ENCODE measurements at regions not wholly inside any gene's neighbourhood (a gene's known extent, or its start where the extent isn't known, plus 50 kb on each side); places are given as distances from the start of the nearest gene placed in this dataset.

DNA sequence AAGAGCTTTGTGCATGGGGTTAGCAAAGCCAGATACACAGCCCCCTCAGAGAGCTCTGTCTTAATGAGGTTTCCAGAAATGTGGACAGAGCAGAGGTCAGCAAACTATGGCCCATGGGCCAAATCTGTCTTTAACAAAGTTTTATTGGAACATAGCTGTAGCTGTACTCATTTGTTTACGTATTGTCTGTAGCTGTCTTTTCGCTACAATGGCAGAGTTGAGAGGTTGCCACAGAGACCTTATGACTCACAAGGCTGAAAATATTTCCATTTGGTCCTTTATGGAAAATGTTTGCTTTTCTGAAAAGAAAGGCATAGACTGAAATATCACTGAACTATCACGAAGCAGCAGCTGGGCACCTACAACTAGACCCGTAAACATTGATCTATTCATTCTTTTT, 841.8 kb downstream of the SLC4A3 start:
- no peak for DNase-seq (ENCODE audit: low spot score)
- no peak overlapping the region for H3K4me2 ChIP-seq (ENCODE audit: insufficient read depth, low read length, poor library complexity, severe bottlenecking)
- WGBS, 2 donors (ENCODE audit: extremely low coverage in 2 of 2, insufficient read length in 2 of 2, insufficient replicate concordance in 1 of 2) = no CpG with 5 or more reads among the region's 4 CpGs

DNA sequence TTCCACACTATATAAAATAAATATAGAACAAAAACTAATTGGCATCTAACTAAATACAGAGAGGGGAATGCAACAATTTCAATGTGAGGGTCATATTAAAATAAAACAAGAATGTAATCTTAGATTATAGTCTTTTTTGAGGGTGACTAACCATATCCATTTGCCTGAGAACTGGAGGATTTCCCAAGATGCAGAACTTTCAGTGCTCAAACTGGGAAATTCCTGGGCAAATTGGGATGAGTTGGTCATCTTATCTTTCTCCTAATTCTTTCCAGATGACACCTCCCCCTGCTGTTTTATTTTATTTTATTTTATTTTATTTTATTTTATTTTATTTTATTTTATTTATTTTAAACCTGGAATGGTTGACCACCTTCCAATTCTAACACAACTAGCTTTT, 846.2 kb downstream of the SLC4A3 start:
- no peak overlapping the region for H2BK120ac ChIP-seq (ENCODE audit: low read depth, low read length)
- H3K18ac ChIP-seq (ENCODE audit: low read length) = no peak overlapping the region
- H3K4ac ChIP-seq (ENCODE audit: low read length) = no peak overlapping the region
- H3K4me3 ChIP-seq (ENCODE audit: low read length in 2 of 2) = no peak overlapping the region
- no peak overlapping the region for H2AFZ ChIP-seq (ENCODE audit: low read length)
- H2BK5ac ChIP-seq (ENCODE audit: low read length) = no peak overlapping the region
- H3K36me3 ChIP-seq (replicated peaks in 1 of 2; ENCODE audit: control insufficient read depth in 2 of 2, insufficient read depth in 2 of 2, low read length in 2 of 2) = no peaks in the 10 kb centered on the region
- H4K91ac ChIP-seq (ENCODE audit: low read depth, low read length, poor library complexity) = no peak overlapping the region
- no peak for DNase-seq (ENCODE audit: low spot score)
- H3K27me3 ChIP-seq (ENCODE audit: control insufficient read depth in 3 of 3, insufficient read depth in 3 of 3, low read depth in 1 of 3, low read length in 3 of 3) = no peaks in the 10 kb centered on the region
- no peak overlapping the region for H4K8ac ChIP-seq (ENCODE audit: low read depth, low read length)
- no peak overlapping the region for H2AK5ac ChIP-seq (ENCODE audit: low read depth, low read length)
- no peaks in the 10 kb centered on the region for H3K4me1 ChIP-seq (ENCODE audit: control insufficient read depth in 2 of 2, insufficient read depth in 1 of 2, low read depth in 1 of 2, low read length in 2 of 2)
- H2BK15ac ChIP-seq (ENCODE audit: low read length) = no peak overlapping the region
- no peak overlapping the region for H3K4me2 ChIP-seq (ENCODE audit: insufficient read depth, low read length, poor library complexity, severe bottlenecking)
- H3K27ac ChIP-seq (replicated peaks; ENCODE audit: low read length) = no peak overlapping the region
- no peak overlapping the region for H3K14ac ChIP-seq (ENCODE audit: low read length)
- no peaks in the 10 kb centered on the region for H3K9me3 ChIP-seq (replicated peaks in 1 of 2; ENCODE audit: control insufficient read depth in 2 of 2, insufficient read depth in 1 of 2, low read depth in 1 of 2, low read length in 2 of 2)
- no peak overlapping the region for H3K23ac ChIP-seq (ENCODE audit: low read depth, low read length, poor library complexity)
- no peak overlapping the region for H2BK12ac ChIP-seq (ENCODE audit: low read length)
- no peak overlapping the region for H3K9ac ChIP-seq (ENCODE audit: low read depth, low read length, poor library complexity)
- no peaks in the 10 kb centered on the region for H3K79me1 ChIP-seq (ENCODE audit: low read depth, low read length)

More for the DNA sequence above, 841.8 kb downstream of the SLC4A3 start:
- no peaks in the 10 kb centered on the region for H3K79me1 ChIP-seq (ENCODE audit: low read depth, low read length)
- no peak overlapping the region for H3K27ac ChIP-seq (replicated peaks; ENCODE audit: low read length)
- no peak overlapping the region for H2BK5ac ChIP-seq (ENCODE audit: low read length)
- no peaks in the 10 kb centered on the region for H3K27me3 ChIP-seq (ENCODE audit: control insufficient read depth in 3 of 3, insufficient read depth in 3 of 3, low read depth in 1 of 3, low read length in 3 of 3)
- no peak overlapping the region for H3K14ac ChIP-seq (ENCODE audit: low read length)
- no peaks in the 10 kb centered on the region for H3K9me3 ChIP-seq (replicated peaks in 1 of 2; ENCODE audit: control insufficient read depth in 2 of 2, insufficient read depth in 1 of 2, low read depth in 1 of 2, low read length in 2 of 2)
- H3K4me3 ChIP-seq (ENCODE audit: low read length in 2 of 2) = no peak overlapping the region
- H2AK5ac ChIP-seq (ENCODE audit: low read depth, low read length) = no peak overlapping the region
- no peak overlapping the region for H2BK15ac ChIP-seq (ENCODE audit: low read length)
- H3K4me1 ChIP-seq (ENCODE audit: control insufficient read depth in 2 of 2, insufficient read depth in 1 of 2, low read depth in 1 of 2, low read length in 2 of 2) = no peaks in the 10 kb centered on the region
- no peak overlapping the region for H3K18ac ChIP-seq (ENCODE audit: low read length)
- H3K4ac ChIP-seq (ENCODE audit: low read length) = no peak overlapping the region
- H3K23ac ChIP-seq (ENCODE audit: low read depth, low read length, poor library complexity) = no peak overlapping the region
- H3K9ac ChIP-seq (ENCODE audit: low read depth, low read length, poor library complexity) = no peak overlapping the region
- H3K36me3 ChIP-seq (replicated peaks in 1 of 2; ENCODE audit: control insufficient read depth in 2 of 2, insufficient read depth in 2 of 2, low read length in 2 of 2) = no peaks in the 10 kb centered on the region
- no peak overlapping the region for H2BK12ac ChIP-seq (ENCODE audit: low read length)
- H4K8ac ChIP-seq (ENCODE audit: low read depth, low read length) = no peak overlapping the region
- no peak overlapping the region for H2BK120ac ChIP-seq (ENCODE audit: low read depth, low read length)
- no peak overlapping the region for H4K91ac ChIP-seq (ENCODE audit: low read depth, low read length, poor library complexity)
- no peak overlapping the region for H2AFZ ChIP-seq (ENCODE audit: low read length)

DNA sequence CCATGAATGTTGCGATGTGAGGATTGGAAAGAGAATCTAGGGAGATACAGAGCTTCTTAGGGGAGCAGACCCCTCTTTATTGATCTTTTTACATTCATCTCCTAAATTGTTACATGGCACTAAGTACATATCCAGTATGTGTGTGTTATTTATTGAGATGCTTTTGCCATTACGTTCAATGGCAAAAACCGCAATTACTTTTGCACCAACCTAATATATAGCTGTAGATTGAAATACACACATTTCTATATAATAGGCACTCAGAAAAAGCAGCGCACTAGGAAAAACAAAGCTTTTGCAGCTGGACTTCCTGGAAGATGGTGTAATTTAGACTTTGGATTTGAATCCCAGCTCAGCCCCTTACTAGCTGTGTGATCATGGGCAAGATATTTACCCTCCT, 849.4 kb downstream of the SLC4A3 start:
- Histone ChIP-seq H2BK15ac (ENCODE audit: low read length) (no peak overlapping the region), H4K91ac (ENCODE audit: low read depth, low read length, poor library complexity) (no peak overlapping the region), H2BK5ac (ENCODE audit: low read length) (no peak overlapping the region), H3K79me1 (ENCODE audit: low read depth, low read length) (no peaks in the 10 kb centered on the region), H3K9ac (ENCODE audit: low read depth, low read length, poor library complexity) (no peak overlapping the region), H3K27me3 (ENCODE audit: control insufficient read depth in 3 of 3, insufficient read depth in 3 of 3, low read depth in 1 of 3, low read length in 3 of 3) (no peaks in the 10 kb centered on the region), H3K4me1 (ENCODE audit: control insufficient read depth in 2 of 2, insufficient read depth in 1 of 2, low read depth in 1 of 2, low read length in 2 of 2) (no peaks in the 10 kb centered on the region), H2AK5ac (ENCODE audit: low read depth, low read length) (no peak overlapping the region), H3K4ac (ENCODE audit: low read length) (no peak overlapping the region), H3K27ac (replicated peaks; ENCODE audit: low read length) (no peak overlapping the region), H3K36me3 (replicated peaks in 1 of 2; ENCODE audit: control insufficient read depth in 2 of 2, insufficient read depth in 2 of 2, low read length in 2 of 2) (no peaks in the 10 kb centered on the region), H4K8ac (ENCODE audit: low read depth, low read length) (no peak overlapping the region), H3K23ac (ENCODE audit: low read depth, low read length, poor library complexity) (no peak overlapping the region), H3K14ac (ENCODE audit: low read length) (no peak overlapping the region), H2AFZ (ENCODE audit: low read length) (no peak overlapping the region), H2BK120ac (ENCODE audit: low read depth, low read length) (no peak overlapping the region), H3K9me3 (replicated peaks in 1 of 2; ENCODE audit: control insufficient read depth in 2 of 2, insufficient read depth in 1 of 2, low read depth in 1 of 2, low read length in 2 of 2) (no peaks in the 10 kb centered on the region), H3K4me3 (ENCODE audit: low read length in 2 of 2) (no peak overlapping the region), H3K4me2 (ENCODE audit: insufficient read depth, low read length, poor library complexity, severe bottlenecking) (no peak overlapping the region), H3K18ac (ENCODE audit: low read length) (no peak overlapping the region), H2BK12ac (ENCODE audit: low read length) (no peak overlapping the region)
- WGBS, 2 donors (ENCODE audit: extremely low coverage in 2 of 2, insufficient read length in 2 of 2, insufficient replicate concordance in 1 of 2) = no CpG with 5 or more reads among the region's 4 CpGs
- no peak for DNase-seq (ENCODE audit: low spot score)

DNA sequence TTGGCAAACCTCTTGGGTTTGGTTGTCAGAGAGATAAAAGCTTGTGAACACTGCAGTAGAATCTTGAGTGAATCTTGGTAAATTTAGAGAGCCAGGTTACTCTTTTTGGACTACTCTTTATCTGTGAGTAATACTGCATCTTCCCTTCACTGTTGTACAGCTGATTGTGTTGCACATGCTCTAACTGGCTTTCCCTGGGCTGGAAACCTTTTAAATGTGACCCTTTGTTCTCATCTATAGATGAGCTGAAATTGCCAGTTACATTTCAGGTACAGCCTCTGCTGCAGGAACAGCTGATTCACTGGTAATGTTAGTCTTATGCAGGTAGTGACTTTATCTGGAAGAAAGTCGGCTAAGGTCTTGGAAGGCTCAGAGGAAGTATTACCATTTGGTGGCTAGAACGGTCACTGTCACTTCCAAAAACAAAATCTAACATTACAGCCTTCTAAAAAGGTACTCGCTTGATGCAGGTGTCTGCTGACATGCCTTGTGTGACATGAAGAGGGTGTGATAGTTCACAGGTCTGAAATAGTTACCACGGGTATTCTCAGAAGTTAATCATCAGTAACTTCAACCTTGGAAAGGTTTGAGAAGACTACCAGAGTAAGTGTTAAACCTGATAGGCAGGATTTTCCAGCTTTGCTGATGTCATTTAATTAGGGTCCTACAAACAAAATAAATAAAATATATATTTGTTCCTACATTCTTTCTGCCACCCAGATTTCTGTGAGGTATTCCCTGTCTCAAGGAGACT, 851.1 kb downstream of the SLC4A3 start:
- Histone ChIP-seq H3K23ac (ENCODE audit: low read depth, low read length, poor library complexity) (no peak overlapping the region), H3K4ac (ENCODE audit: low read length) (no peak overlapping the region), H2BK5ac (ENCODE audit: low read length) (no peak overlapping the region), H3K4me1 (ENCODE audit: control insufficient read depth in 2 of 2, insufficient read depth in 1 of 2, low read depth in 1 of 2, low read length in 2 of 2) (no peaks in the 10 kb centered on the region), H3K18ac (ENCODE audit: low read length) (no peak overlapping the region), H3K4me3 (ENCODE audit: low read length in 2 of 2) (no peak overlapping the region), H2AK5ac (ENCODE audit: low read depth, low read length) (no peak overlapping the region), H3K4me2 (ENCODE audit: insufficient read depth, low read length, poor library complexity, severe bottlenecking) (no peak overlapping the region), H3K79me1 (ENCODE audit: low read depth, low read length) (no peaks in the 10 kb centered on the region), H3K14ac (ENCODE audit: low read length) (no peak overlapping the region), H4K8ac (ENCODE audit: low read depth, low read length) (no peak overlapping the region), H4K91ac (ENCODE audit: low read depth, low read length, poor library complexity) (no peak overlapping the region), H3K9me3 (replicated peaks in 1 of 2; ENCODE audit: control insufficient read depth in 2 of 2, insufficient read depth in 1 of 2, low read depth in 1 of 2, low read length in 2 of 2) (no peaks in the 10 kb centered on the region), H2AFZ (ENCODE audit: low read length) (no peak overlapping the region), H2BK12ac (ENCODE audit: low read length) (no peak overlapping the region), H3K27me3 (ENCODE audit: control insufficient read depth in 3 of 3, insufficient read depth in 3 of 3, low read depth in 1 of 3, low read length in 3 of 3) (no peaks in the 10 kb centered on the region), H2BK15ac (ENCODE audit: low read length) (no peak overlapping the region), H2BK120ac (ENCODE audit: low read depth, low read length) (no peak overlapping the region), H3K36me3 (replicated peaks in 1 of 2; ENCODE audit: control insufficient read depth in 2 of 2, insufficient read depth in 2 of 2, low read length in 2 of 2) (no peaks in the 10 kb centered on the region), H3K27ac (replicated peaks; ENCODE audit: low read length) (no peak overlapping the region), H3K9ac (ENCODE audit: low read depth, low read length, poor library complexity) (no peak overlapping the region)
- WGBS, 2 donors (ENCODE audit: extremely low coverage in 2 of 2, insufficient read length in 2 of 2, insufficient replicate concordance in 1 of 2) = no CpG with 5 or more reads among the region's 4 CpGs
- DNase-seq (ENCODE audit: low spot score) = no peak

Measured in neuronal stem cell (in vitro differentiated cells).